Renal cortical epithelial cell (primary cell): ENCODE measurements at regions not wholly inside any gene's neighbourhood (a gene's known extent, or its start where the extent isn't known, plus 50 kb on each side); places are given as distances from the start of the nearest gene placed in this dataset.
"Not testable (repeated sequence)": the region's sequence is repeated elsewhere in the genome, so short reads cannot be mapped to it uniquely, and the experiment has no call there.

Source experiments
- DNase-seq: peaks from one replicate; pipeline ENCODE4 v3.0.0-alpha.2; 2011; ENCODE audit warnings: low read depth

GRCh38 chr18:5830902-5831301, 64.4 kb downstream of the TMEM200C start:
- not testable (repeated sequence) for DNase-seq

- no peak for DNase-seq
Measured at GRCh38 chr18:5828913-5829312, 66.4 kb downstream of the TMEM200C start.

- DNase-seq = no peak
Measured at GRCh38 chr18:5825663-5826062, 69.7 kb downstream of the TMEM200C start.

GRCh38 chr18:5824370-5824984, 70.8 kb downstream of the TMEM200C start:
- DNase-seq = no peak

- no peak for DNase-seq
Measured at GRCh38 chr18:5817816-5818215, 77.5 kb downstream of the TMEM200C start.

GRCh38 chr18:5806860-5807259, 88.5 kb downstream of the TMEM200C start:
- no peak for DNase-seq

GRCh38 chr18:5787936-5788335, 107.4 kb downstream of the TMEM200C start:
- no peak for DNase-seq

GRCh38 chr18:5779922-5780321, 115.4 kb downstream of the TMEM200C start:
- no peak for DNase-seq

GRCh38 chr18:5772306-5773105, 122.8 kb downstream of the TMEM200C start:
- no peak for DNase-seq

GRCh38 chr18:5771343-5771742, 124.0 kb downstream of the TMEM200C start:
- no peak for DNase-seq

- DNase-seq = no peak
Measured at GRCh38 chr18:5770176-5770575, 125.1 kb downstream of the TMEM200C start.

GRCh38 chr18:5768454-5768853, 126.9 kb downstream of the TMEM200C start:
- no peak for DNase-seq

- no peak for DNase-seq
Measured at GRCh38 chr18:5759194-5759593, 136.1 kb downstream of the TMEM200C start.

- no peak for DNase-seq
Measured at GRCh38 chr18:5756823-5757222, 138.5 kb downstream of the TMEM200C start.

GRCh38 chr18:5747678-5748077, 147.6 kb downstream of the TMEM200C start:
- DNase-seq = no peak

GRCh38 chr18:5746844-5747243, 148.5 kb downstream of the TMEM200C start:
- no peak for DNase-seq

GRCh38 chr18:5744659-5745058, 150.7 kb downstream of the TMEM200C start:
- DNase-seq = no peak

GRCh38 chr18:5738526-5738925, 156.8 kb downstream of the TMEM200C start:
- DNase-seq = no peak

GRCh38 chr18:5732318-5732717, 163.0 kb downstream of the TMEM200C start:
- no peak for DNase-seq

- DNase-seq = no peak
Measured at GRCh38 chr18:5729983-5730699, 165.2 kb downstream of the TMEM200C start.

GRCh38 chr18:5728531-5728930, 166.8 kb downstream of the TMEM200C start:
- DNase-seq = no peak

GRCh38 chr18:5726011-5726410, 169.3 kb downstream of the TMEM200C start:
- no peak for DNase-seq

GRCh38 chr18:5721924-5722323, 173.4 kb downstream of the TMEM200C start:
- no peak for DNase-seq
